Neural crest cell (in vitro differentiated cells): ENCODE measurements at regions not wholly inside any gene's neighbourhood (a gene's known extent, or its start where the extent isn't known, plus 50 kb on each side); places are given as distances from the start of the nearest gene placed in this dataset.

ENCODE experiments used
- DNase-seq: peaks from one replicate; pipeline ENCODE4 v3.0.0; 2021; ENCODE audit warnings: low read depth, mixed read lengths, low spot score
- H3K27ac Mint-ChIP-seq: one replicate; pipeline ENCODE4 v1.8.0; 2021; ENCODE audit warnings: mild to moderate bottlenecking, mixed read lengths; ENCODE audit not compliant: unreplicated experiment
- H3K27me3 Mint-ChIP-seq: 2 replicates; pipeline ENCODE4 v1.8.0; 2021; ENCODE audit warnings: low read depth, mild to moderate bottlenecking, mixed read lengths
- H3K36me3 Mint-ChIP-seq: 2 replicates; pipeline ENCODE4 v1.8.0; 2021; ENCODE audit warnings: low read depth, mild to moderate bottlenecking, mixed read lengths
- H3K4me1 Mint-ChIP-seq: 2 replicates; pipeline ENCODE4 v1.8.0; 2021; ENCODE audit warnings: mixed read lengths
- H3K4me3 Mint-ChIP-seq: one replicate; pipeline ENCODE4 v1.8.0; 2021; ENCODE audit warnings: mild to moderate bottlenecking, mixed read lengths
- H3K9me3 Mint-ChIP-seq: 2 replicates; pipeline ENCODE4 v1.8.0; 2021; ENCODE audit warnings: mixed read lengths
- TF ChIP-seq, protein P1 (sequence below): fragments of 200-600 bp; sonication (generic); conservative IDR thresholded peaks from 2 replicates; pipeline ENCODE4 v1.5.0; 2021; ENCODE audit warnings: antibody characterized with exemption, mild to moderate bottlenecking

- Mint-ChIP-seq H3K4me3 (no peak overlapping the region), H3K36me3 (peaks cover 2% of the 10 kb centered on the region), H3K27me3 (no peaks in the 10 kb centered on the region), H3K4me1 (no peaks in the 10 kb centered on the region), H3K27ac (no peak overlapping the region), H3K9me3 (peaks cover 11% of the 10 kb centered on the region)
- DNase-seq: no peak
- TF ChIP-seq, protein P1, sequence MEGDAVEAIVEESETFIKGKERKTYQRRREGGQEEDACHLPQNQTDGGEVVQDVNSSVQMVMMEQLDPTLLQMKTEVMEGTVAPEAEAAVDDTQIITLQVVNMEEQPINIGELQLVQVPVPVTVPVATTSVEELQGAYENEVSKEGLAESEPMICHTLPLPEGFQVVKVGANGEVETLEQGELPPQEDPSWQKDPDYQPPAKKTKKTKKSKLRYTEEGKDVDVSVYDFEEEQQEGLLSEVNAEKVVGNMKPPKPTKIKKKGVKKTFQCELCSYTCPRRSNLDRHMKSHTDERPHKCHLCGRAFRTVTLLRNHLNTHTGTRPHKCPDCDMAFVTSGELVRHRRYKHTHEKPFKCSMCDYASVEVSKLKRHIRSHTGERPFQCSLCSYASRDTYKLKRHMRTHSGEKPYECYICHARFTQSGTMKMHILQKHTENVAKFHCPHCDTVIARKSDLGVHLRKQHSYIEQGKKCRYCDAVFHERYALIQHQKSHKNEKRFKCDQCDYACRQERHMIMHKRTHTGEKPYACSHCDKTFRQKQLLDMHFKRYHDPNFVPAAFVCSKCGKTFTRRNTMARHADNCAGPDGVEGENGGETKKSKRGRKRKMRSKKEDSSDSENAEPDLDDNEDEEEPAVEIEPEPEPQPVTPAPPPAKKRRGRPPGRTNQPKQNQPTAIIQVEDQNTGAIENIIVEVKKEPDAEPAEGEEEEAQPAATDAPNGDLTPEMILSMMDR: no peak
Measured at GRCh38 chr4:24674279-24674678, 89.9 kb upstream of the DHX15 start.

DNA sequence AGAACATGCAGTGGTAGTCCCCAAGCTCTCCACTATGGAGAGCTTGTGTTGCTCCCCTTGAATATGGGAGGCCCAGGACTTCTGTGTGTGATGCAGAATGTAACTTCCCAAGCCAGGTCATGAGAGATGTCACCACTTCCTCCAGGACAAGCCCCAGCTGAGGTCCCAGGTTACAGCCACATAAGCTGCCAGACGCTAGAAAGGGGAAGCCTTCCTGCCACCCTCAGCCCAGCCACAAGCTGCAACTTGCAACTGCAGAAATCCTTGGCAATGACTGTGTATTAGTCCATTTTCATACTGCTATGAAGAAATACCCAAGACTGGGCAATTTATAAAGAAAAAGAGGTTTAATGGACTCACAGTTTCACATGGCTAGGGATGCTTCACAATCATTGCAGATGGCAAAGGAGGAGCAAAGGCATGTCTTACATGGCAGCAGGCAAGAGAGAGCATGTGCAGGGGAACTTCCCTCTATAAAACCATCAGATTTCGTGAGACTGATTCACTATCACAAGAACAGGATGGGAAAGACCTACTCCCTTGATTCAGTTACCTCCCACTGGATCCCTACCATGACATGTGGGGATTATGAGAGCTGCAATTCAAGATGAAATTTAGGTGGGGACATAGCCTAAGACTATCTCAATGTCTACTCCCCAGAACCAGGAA, 91.5 kb upstream of the DHX15 start:
- TF ChIP-seq, protein P1: no peak
- Mint-ChIP-seq H3K4me3 (no peak overlapping the region), H3K27ac (no peak overlapping the region), H3K27me3 (no peaks in the 10 kb centered on the region), H3K36me3 (peaks cover 2% of the 10 kb centered on the region), H3K9me3 (peaks cover 11% of the 10 kb centered on the region), H3K4me1 (no peaks in the 10 kb centered on the region)
- no peak for DNase-seq

- no peak for DNase-seq
- Mint-ChIP-seq H3K4me3 (no peak overlapping the region), H3K4me1 (no peaks in the 10 kb centered on the region)
Measured at GRCh38 chr4:24677909-24678308, 93.6 kb upstream of the DHX15 start.

GRCh38 chr4:24680746-24681448, 96.5 kb upstream of the DHX15 start:
- peaks cover 10% of the 10 kb centered on the region for H3K9me3 Mint-ChIP-seq
- peaks cover 2% of the 10 kb centered on the region for H3K36me3 Mint-ChIP-seq
- TF ChIP-seq, protein P1: no peak
- H3K27ac Mint-ChIP-seq: no peak overlapping the region
- no peaks in the 10 kb centered on the region for H3K27me3 Mint-ChIP-seq
- H3K4me3 Mint-ChIP-seq: no peak overlapping the region
- no peak for DNase-seq
- H3K4me1 Mint-ChIP-seq: no peaks in the 10 kb centered on the region

More at GRCh38 chr4:24677909-24678308, 93.6 kb upstream of the DHX15 start:
- no peaks in the 10 kb centered on the region for H3K27me3 Mint-ChIP-seq
- H3K36me3 Mint-ChIP-seq: peaks cover 2% of the 10 kb centered on the region
- H3K9me3 Mint-ChIP-seq: peaks cover 11% of the 10 kb centered on the region
- no peak overlapping the region for H3K27ac Mint-ChIP-seq
- TF ChIP-seq, protein P1: no peak

DNA sequence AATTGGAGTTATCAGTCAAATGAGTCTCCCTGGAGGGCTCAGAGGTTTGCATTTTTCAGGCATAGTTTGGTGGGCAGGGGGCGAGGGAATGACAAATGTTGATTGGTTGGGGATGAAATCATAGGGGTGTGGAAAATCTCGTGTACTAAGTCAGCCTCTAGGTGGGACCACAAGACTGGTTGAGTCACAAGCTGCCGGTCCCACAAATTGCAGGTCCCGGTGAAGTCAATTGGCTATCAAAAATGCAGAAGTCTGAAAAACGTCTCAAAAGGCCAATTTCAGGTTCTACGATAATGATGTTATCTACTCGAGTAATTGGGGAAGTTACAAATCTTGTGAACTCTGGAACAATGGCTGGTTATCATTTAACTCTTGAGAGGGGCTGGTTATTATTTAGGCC, 98.8 kb upstream of the DHX15 start:
- H3K27ac Mint-ChIP-seq: no peak overlapping the region
- no peaks in the 10 kb centered on the region for H3K27me3 Mint-ChIP-seq
- H3K9me3 Mint-ChIP-seq: no peaks in the 10 kb centered on the region
- H3K4me3 Mint-ChIP-seq: no peak overlapping the region
- H3K4me1 Mint-ChIP-seq: no peaks in the 10 kb centered on the region
- TF ChIP-seq, protein P1: no peak
- no peaks in the 10 kb centered on the region for H3K36me3 Mint-ChIP-seq
- no peak for DNase-seq
